ENCODE measurements at regions not wholly inside any gene's neighbourhood (a gene's known extent, or its start where the extent isn't known, plus 50 kb on each side); places are given as distances from the start of the nearest gene placed in this dataset.
"Not testable (repeated sequence)": the region's sequence is repeated elsewhere in the genome, so short reads cannot be mapped to it uniquely, and the experiment has no call there.

GRCh38 chr2:239866778-239867177 is 158.4 kb downstream of the NDUFA10 start:
- no peak for TF ChIP-seq RARB (CRISPR knock-in tag; IDR thresholded peaks at IDR 0.05)
- TF ChIP-seq ISL1 (CRISPR knock-in tag; IDR thresholded peaks at IDR 0.05): no peak
- no peak for TF ChIP-seq ZNF70 (CRISPR knock-in tag; IDR thresholded peaks at IDR 0.05)
- TF ChIP-seq ARNTL (CRISPR knock-in tag; IDR thresholded peaks at IDR 0.05; ENCODE audit: borderline replicate concordance, low read depth): no peak
- TF ChIP-seq CREB5 (CRISPR knock-in tag; IDR thresholded peaks at IDR 0.05; ENCODE audit: low read depth): no peak
- no peak for TF ChIP-seq BACH2 (CRISPR knock-in tag; IDR thresholded peaks at IDR 0.05; ENCODE audit: borderline replicate concordance)
- no peak for TF ChIP-seq ESRRG (CRISPR knock-in tag; IDR thresholded peaks at IDR 0.05)
- no peak for TF ChIP-seq PATZ1 (CRISPR knock-in tag; IDR thresholded peaks at IDR 0.05; ENCODE audit: borderline replicate concordance)
- no peak for TF ChIP-seq ZNF565 (CRISPR knock-in tag; conservative IDR thresholded peaks at IDR 0.05; ENCODE audit: low read depth)
- TF ChIP-seq OSR1 (CRISPR knock-in tag; IDR thresholded peaks at IDR 0.05): no peak
- no peak for TF ChIP-seq CSDC2 (CRISPR knock-in tag; IDR thresholded peaks at IDR 0.05)
- TF ChIP-seq TCF4 (CRISPR knock-in tag; IDR thresholded peaks at IDR 0.05; ENCODE audit: borderline replicate concordance): no peak
- no peak for TF ChIP-seq CSRNP3 (CRISPR knock-in tag; IDR thresholded peaks at IDR 0.05)
- TF ChIP-seq TSHZ2 (CRISPR knock-in tag; IDR thresholded peaks at IDR 0.05): no peak
- no peak for TF ChIP-seq GLIS3 (CRISPR knock-in tag; IDR thresholded peaks at IDR 0.05)
- TF ChIP-seq ZC3H10 (CRISPR knock-in tag; IDR thresholded peaks at IDR 0.05): no peak
- TF ChIP-seq SNAI2 (CRISPR knock-in tag; IDR thresholded peaks at IDR 0.05): no peak
- ATAC-seq: no peak

- TF ChIP-seq POU6F1 (CRISPR knock-in tag; IDR thresholded peaks at IDR 0.05; ENCODE audit: borderline replicate concordance, low read depth) (no peak), ESRRG (CRISPR knock-in tag; IDR thresholded peaks at IDR 0.05) (no peak)
These were observed 158.8 kb downstream of the NDUFA10 start for GRCh38 chr2:239866350-239866749.

GRCh38 chr2:239865856-239866255 is 159.3 kb downstream of the NDUFA10 start:
- not testable (repeated sequence) for ATAC-seq

More at GRCh38 chr2:239866350-239866749, 158.8 kb downstream of the NDUFA10 start:
- no peak for ATAC-seq

GRCh38 chr2:239865059-239865639 is 160.0 kb downstream of the NDUFA10 start:
- TF ChIP-seq TOX (CRISPR knock-in tag; IDR thresholded peaks at IDR 0.05; ENCODE audit: borderline replicate concordance) (no peak), OSR1 (CRISPR knock-in tag; IDR thresholded peaks at IDR 0.05) (no peak), CSDC2 (CRISPR knock-in tag; IDR thresholded peaks at IDR 0.05) (no peak), ESRRG (CRISPR knock-in tag; IDR thresholded peaks at IDR 0.05) (no peak), PATZ1 (CRISPR knock-in tag; IDR thresholded peaks at IDR 0.05; ENCODE audit: borderline replicate concordance) (no peak), ARNTL (CRISPR knock-in tag; IDR thresholded peaks at IDR 0.05; ENCODE audit: borderline replicate concordance, low read depth) (no peak), GLIS3 (CRISPR knock-in tag; IDR thresholded peaks at IDR 0.05) (no peak), ISL1 (CRISPR knock-in tag; IDR thresholded peaks at IDR 0.05) (no peak), BACH2 (CRISPR knock-in tag; IDR thresholded peaks at IDR 0.05; ENCODE audit: borderline replicate concordance) (no peak), ZC3H10 (CRISPR knock-in tag; IDR thresholded peaks at IDR 0.05) (no peak), ZFP3 (CRISPR knock-in tag; IDR thresholded peaks at IDR 0.05) (no peak), ZNF565 (CRISPR knock-in tag; conservative IDR thresholded peaks at IDR 0.05; ENCODE audit: low read depth) (no peak), RARB (CRISPR knock-in tag; IDR thresholded peaks at IDR 0.05) (no peak), ZFP30 (CRISPR knock-in tag; IDR thresholded peaks at IDR 0.05) (no peak), CREB5 (CRISPR knock-in tag; IDR thresholded peaks at IDR 0.05; ENCODE audit: low read depth) (no peak), ZNF8 (CRISPR knock-in tag; IDR thresholded peaks at IDR 0.05) (no peak), PPARA (CRISPR knock-in tag; IDR thresholded peaks at IDR 0.05; ENCODE audit: borderline replicate concordance) (no peak), TCF4 (CRISPR knock-in tag; IDR thresholded peaks at IDR 0.05; ENCODE audit: borderline replicate concordance) (no peak)

More at GRCh38 chr2:239865059-239865639, 160.0 kb downstream of the NDUFA10 start:
- ATAC-seq: no peak
